ENCODE measurements at regions not wholly inside any gene's neighbourhood (a gene's known extent, or its start where the extent isn't known, plus 50 kb on each side); places are given as distances from the start of the nearest gene placed in this dataset.

GRCh38 chr2:2719781-2720180 lies 388.7 kb upstream of the MYT1L start:
- no peak for TF ChIP-seq EZH2phosphoT487 (IDR thresholded peaks at IDR 0.05; ENCODE audit: low read length)
- no peak for TF ChIP-seq EZH2 (optimal IDR thresholded peaks at IDR 0.05; ENCODE audit: low read depth, low read length)
- H3K27me3 ChIP-seq (replicated peaks; ENCODE audit: insufficient read depth, low read length): no peaks in the 10 kb centered on the region
- H3F3A ChIP-seq (ENCODE audit: insufficient read depth, low read length): no peaks in the 10 kb centered on the region
- no peak overlapping the region for H3K9ac ChIP-seq (ENCODE audit: low read length)
- H3K27ac ChIP-seq (ENCODE audit: low read length): no peak overlapping the region
- no peak overlapping the region for H2AFZ ChIP-seq (ENCODE audit: low read length)
- H3K9me3 ChIP-seq (replicated peaks; ENCODE audit: insufficient read depth, low read length): no peaks in the 10 kb centered on the region
- H4K20me1 ChIP-seq (ENCODE audit: insufficient read depth, low read length): no peaks in the 10 kb centered on the region
- H3K79me2 ChIP-seq (ENCODE audit: low read length): no peaks in the 10 kb centered on the region
- DNase-seq: no peak
- no peaks in the 10 kb centered on the region for H3K4me1 ChIP-seq (ENCODE audit: low read length)
- H3K4me2 ChIP-seq (ENCODE audit: low read depth, low read length): no peak overlapping the region
- no peaks in the 10 kb centered on the region for H3K36me3 ChIP-seq (replicated peaks; ENCODE audit: insufficient read depth, low read length)
- H3K4me3 ChIP-seq (ENCODE audit: low read length): no peak overlapping the region
- no peaks in the 10 kb centered on the region for H3K9me2 ChIP-seq (replicated peaks; ENCODE audit: insufficient read depth, low read length)

GRCh38 chr2:2719015-2719414 lies 387.9 kb upstream of the MYT1L start:
- Histone ChIP-seq H3K4me3 (ENCODE audit: low read length) (no peak overlapping the region), H3K27ac (ENCODE audit: low read length) (no peak overlapping the region), H2AFZ (ENCODE audit: low read length) (no peak overlapping the region), H3F3A (ENCODE audit: insufficient read depth, low read length) (no peaks in the 10 kb centered on the region), H3K4me2 (ENCODE audit: low read depth, low read length) (no peak overlapping the region), H3K4me1 (ENCODE audit: low read length) (no peaks in the 10 kb centered on the region), H3K9me2 (replicated peaks; ENCODE audit: insufficient read depth, low read length) (no peaks in the 10 kb centered on the region), H4K20me1 (ENCODE audit: insufficient read depth, low read length) (no peaks in the 10 kb centered on the region), H3K79me2 (ENCODE audit: low read length) (no peaks in the 10 kb centered on the region), H3K9ac (ENCODE audit: low read length) (no peak overlapping the region), H3K27me3 (replicated peaks; ENCODE audit: insufficient read depth, low read length) (no peaks in the 10 kb centered on the region), H3K9me3 (replicated peaks; ENCODE audit: insufficient read depth, low read length) (no peaks in the 10 kb centered on the region), H3K36me3 (replicated peaks; ENCODE audit: insufficient read depth, low read length) (no peaks in the 10 kb centered on the region)
- no peak for TF ChIP-seq CTCF (IDR thresholded peaks at IDR 0.05; ENCODE audit: low read length)
- no peak for TF ChIP-seq EZH2 (optimal IDR thresholded peaks at IDR 0.05; ENCODE audit: low read depth, low read length)
- no peak for TF ChIP-seq EZH2phosphoT487 (IDR thresholded peaks at IDR 0.05; ENCODE audit: low read length)
- no peak for DNase-seq

GRCh38 chr2:2717406-2717805 lies 386.3 kb upstream of the MYT1L start:
- H3K4me3 ChIP-seq (ENCODE audit: low read length): no peak overlapping the region
- no peaks in the 10 kb centered on the region for H3K4me1 ChIP-seq (ENCODE audit: low read length)
- H3K9me2 ChIP-seq (replicated peaks; ENCODE audit: insufficient read depth, low read length): no peaks in the 10 kb centered on the region
- no peaks in the 10 kb centered on the region for H3F3A ChIP-seq (ENCODE audit: insufficient read depth, low read length)
- no peak overlapping the region for H3K27ac ChIP-seq (ENCODE audit: low read length)
- no peaks in the 10 kb centered on the region for H3K9me3 ChIP-seq (replicated peaks; ENCODE audit: insufficient read depth, low read length)
- H3K4me2 ChIP-seq (ENCODE audit: low read depth, low read length): no peak overlapping the region
- H3K79me2 ChIP-seq (ENCODE audit: low read length): no peaks in the 10 kb centered on the region
- no peaks in the 10 kb centered on the region for H3K36me3 ChIP-seq (replicated peaks; ENCODE audit: insufficient read depth, low read length)
- no peaks in the 10 kb centered on the region for H3K27me3 ChIP-seq (replicated peaks; ENCODE audit: insufficient read depth, low read length)
- TF ChIP-seq EZH2phosphoT487 (IDR thresholded peaks at IDR 0.05; ENCODE audit: low read length) (no peak), CTCF (IDR thresholded peaks at IDR 0.05; ENCODE audit: low read length) (no peak), EZH2 (optimal IDR thresholded peaks at IDR 0.05; ENCODE audit: low read depth, low read length) (no peak)
- no peak overlapping the region for H3K9ac ChIP-seq (ENCODE audit: low read length)
- H2AFZ ChIP-seq (ENCODE audit: low read length): no peak overlapping the region
- H4K20me1 ChIP-seq (ENCODE audit: insufficient read depth, low read length): no peaks in the 10 kb centered on the region
- no peak for DNase-seq

- H3K36me3 ChIP-seq (replicated peaks; ENCODE audit: insufficient read depth, low read length): no peaks in the 10 kb centered on the region
- no peak for DNase-seq
- no peaks in the 10 kb centered on the region for H3K9me2 ChIP-seq (replicated peaks; ENCODE audit: insufficient read depth, low read length)
- H3K4me3 ChIP-seq (ENCODE audit: low read length): no peak overlapping the region
- H3K27me3 ChIP-seq (replicated peaks; ENCODE audit: insufficient read depth, low read length): no peaks in the 10 kb centered on the region
- H3K27ac ChIP-seq (ENCODE audit: low read length): no peak overlapping the region
- H3F3A ChIP-seq (ENCODE audit: insufficient read depth, low read length): no peaks in the 10 kb centered on the region
- TF ChIP-seq EZH2phosphoT487 (IDR thresholded peaks at IDR 0.05; ENCODE audit: low read length) (no peak), CTCF (IDR thresholded peaks at IDR 0.05; ENCODE audit: low read length) (no peak), EZH2 (optimal IDR thresholded peaks at IDR 0.05; ENCODE audit: low read depth, low read length) (no peak)
- H3K9ac ChIP-seq (ENCODE audit: low read length): no peak overlapping the region
- H2AFZ ChIP-seq (ENCODE audit: low read length): no peak overlapping the region
- no peak overlapping the region for H3K4me2 ChIP-seq (ENCODE audit: low read depth, low read length)
- no peaks in the 10 kb centered on the region for H3K79me2 ChIP-seq (ENCODE audit: low read length)
- H3K4me1 ChIP-seq (ENCODE audit: low read length): no peaks in the 10 kb centered on the region
- H4K20me1 ChIP-seq (ENCODE audit: insufficient read depth, low read length): no peaks in the 10 kb centered on the region
- H3K9me3 ChIP-seq (replicated peaks; ENCODE audit: insufficient read depth, low read length): no peaks in the 10 kb centered on the region
Observed at GRCh38 chr2:2716771-2717170, 385.7 kb upstream of the MYT1L start.

Data from MM.1S (cell line).